Mesenchymal stem cell (in vitro differentiated cells and primary cell): ENCODE measurements at regions not wholly inside any gene's neighbourhood (a gene's known extent, or its start where the extent isn't known, plus 50 kb on each side); places are given as distances from the start of the nearest gene placed in this dataset.

Experiments
- DNase-seq: peaks from one replicate; pipeline ENCODE4 v3.0.0-alpha.2; 2013
- H2AFZ ChIP-seq: one replicate; pipeline ENCODE4 v1.6.1; 2013; ENCODE audit warnings: low read depth, mild to moderate bottlenecking, control low read depth, inconsistent platforms, low read length, moderate library complexity
- H2AK5ac ChIP-seq: 2 replicates; pipeline ENCODE4 v1.6.1; 2013; ENCODE audit warnings: low read length, moderate library complexity, mild to moderate bottlenecking, inconsistent platforms; ENCODE audit not compliant: severe bottlenecking
- H2BK120ac ChIP-seq: one replicate; pipeline ENCODE4 v1.6.1; 2013; ENCODE audit warnings: low read depth, mild to moderate bottlenecking, inconsistent platforms, low read length, moderate library complexity
- H2BK12ac ChIP-seq, 2 experiments: one replicate each; pipeline ENCODE4 v1.6.1; 2013; ENCODE audit warnings: inconsistent platforms in 2 of 2, low read length in 2 of 2, mild to moderate bottlenecking in 2 of 2, moderate library complexity in 2 of 2, control low read depth in 1 of 2
- H2BK15ac ChIP-seq: one replicate; pipeline ENCODE4 v1.6.1; 2013; ENCODE audit warnings: mild to moderate bottlenecking, low read depth, inconsistent platforms; ENCODE audit not compliant: poor library complexity, severe bottlenecking
- H2BK5ac ChIP-seq: 2 replicates; pipeline ENCODE4 v1.6.1; 2013; ENCODE audit warnings: low read depth, mild to moderate bottlenecking, low read length, control low read depth, inconsistent platforms; ENCODE audit not compliant: poor library complexity, severe bottlenecking
- H3K14ac ChIP-seq, 2 experiments: one replicate each; pipeline ENCODE4 v1.6.1; 2013; ENCODE audit warnings: inconsistent platforms in 2 of 2, low read length in 2 of 2, control low read depth in 1 of 2, mild to moderate bottlenecking in 1 of 2, moderate library complexity in 1 of 2
- H3K18ac ChIP-seq, 2 experiments: one replicate each; pipeline ENCODE4 v1.6.1; 2013; ENCODE audit warnings: inconsistent platforms in 2 of 2, low read length in 2 of 2, control low read depth in 1 of 2, low read depth in 1 of 2, mild to moderate bottlenecking in 1 of 2
- H3K23ac ChIP-seq, 2 experiments: one replicate each; pipeline ENCODE4 v1.6.1; 2013; ENCODE audit warnings: inconsistent platforms in 2 of 2, low read length in 2 of 2, mild to moderate bottlenecking in 2 of 2, moderate library complexity in 2 of 2, control low read depth in 1 of 2
- H3K27ac ChIP-seq: 2 replicates; pipeline ENCODE4 v1.5.1; 2013; ENCODE audit warnings: mild to moderate bottlenecking, moderate library complexity, low read length, control low read depth, inconsistent platforms; ENCODE audit not compliant: poor library complexity, severe bottlenecking
- H3K27me3 ChIP-seq, 2 experiments: 2 replicates each; pipeline versions ENCODE4 v1.6.1 to v1.7.0; 2013; ENCODE audit warnings: low read length in 2 of 2, mild to moderate bottlenecking in 2 of 2, moderate library complexity in 2 of 2, control low read depth in 1 of 2, inconsistent platforms in 1 of 2; ENCODE audit not compliant: control insufficient read depth in 1 of 2, insufficient read depth in 1 of 2
- H3K36me3 ChIP-seq, 2 experiments: 2 replicates each; pipeline versions ENCODE4 v1.6.1 to v1.7.0; 2013; ENCODE audit warnings: low read length in 2 of 2, control low read depth in 1 of 2, inconsistent platforms in 1 of 2, low read depth in 1 of 2, mild to moderate bottlenecking in 1 of 2; ENCODE audit not compliant: insufficient read depth in 2 of 2, control insufficient read depth in 1 of 2
- H3K4ac ChIP-seq, 2 experiments: one replicate each; pipeline ENCODE4 v1.6.1; 2013; ENCODE audit warnings: inconsistent platforms in 2 of 2, low read length in 2 of 2, mild to moderate bottlenecking in 2 of 2, moderate library complexity in 2 of 2, control low read depth in 1 of 2, low read depth in 1 of 2
- H3K4me1 ChIP-seq: 2 replicates; pipeline ENCODE4 v1.6.1; 2013; ENCODE audit warnings: low read depth, low read length, control low read depth; ENCODE audit not compliant: control insufficient read depth, insufficient read depth
- H3K4me2 ChIP-seq: 2 replicates; pipeline ENCODE4 v1.6.1; 2013; ENCODE audit warnings: low read length, mild to moderate bottlenecking, inconsistent platforms; ENCODE audit not compliant: poor library complexity, severe bottlenecking
- H3K4me3 ChIP-seq, 2 experiments: 2 replicates each; pipeline versions ENCODE4 v1.5.1 to v1.7.0; 2013; ENCODE audit warnings: low read length in 2 of 2, mild to moderate bottlenecking in 2 of 2, control low read depth in 1 of 2, low read depth in 1 of 2; ENCODE audit not compliant: insufficient read depth in 1 of 2
- H3K79me1 ChIP-seq: replicated peaks from 2 replicates; pipeline ENCODE4 v1.6.1; 2013; ENCODE audit warnings: mild to moderate bottlenecking, control low read depth, low read length, inconsistent platforms; ENCODE audit not compliant: poor library complexity, severe bottlenecking
- H3K9ac ChIP-seq: 2 replicates; pipeline ENCODE4 v1.7.0; 2013; ENCODE audit warnings: mild to moderate bottlenecking, low read length, moderate library complexity
- H3K9me3 ChIP-seq: 2 replicates; pipeline ENCODE4 v1.7.0; 2013; ENCODE audit warnings: mild to moderate bottlenecking, low read length; ENCODE audit not compliant: control insufficient read depth
- H4K8ac ChIP-seq: one replicate; pipeline ENCODE4 v1.6.1; 2013; ENCODE audit warnings: inconsistent platforms, mild to moderate bottlenecking, low read length, moderate library complexity
- H4K91ac ChIP-seq: one replicate; pipeline ENCODE4 v1.6.1; 2013; ENCODE audit warnings: mild to moderate bottlenecking, low read length, inconsistent platforms
- WGBS: methylation state at CpG from one replicate; pipeline ENCODE4 v1.1.7; 2013; ENCODE audit warnings: mixed read lengths; 5-methylcytosine and 5-hydroxymethylcytosine counted together

DNA sequence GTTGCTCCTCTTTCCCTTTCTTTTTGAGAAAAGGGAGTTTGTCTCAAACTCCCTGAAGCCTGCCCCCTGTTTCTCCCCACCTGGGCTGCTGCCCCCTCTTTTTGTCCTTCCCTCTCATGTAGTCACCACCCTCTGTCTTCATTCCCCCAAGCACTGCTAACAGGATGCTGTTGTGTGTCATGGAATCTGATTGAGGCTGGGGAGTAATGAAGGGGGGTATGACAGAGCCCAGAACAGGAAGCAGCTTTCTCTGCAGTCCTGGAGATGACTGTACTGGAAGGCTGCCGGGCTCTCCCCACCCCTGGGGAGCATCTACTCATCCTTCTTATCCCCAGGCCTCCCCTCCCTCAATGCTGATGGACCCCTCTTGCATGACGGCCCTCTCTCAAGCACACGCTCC, 181.6 kb downstream of the ABHD5 start:
- peak overlapping the region; percentile 40 to 73 for H3K18ac ChIP-seq
- peak overlapping the region; percentile 78 for H3K9ac ChIP-seq
- H3K4me1 ChIP-seq: peaks cover 27% of the 10 kb centered on the region
- no peaks in the 10 kb centered on the region for H3K9me3 ChIP-seq
- H3K27me3 ChIP-seq: no peaks in the 10 kb centered on the region
- H3K36me3 ChIP-seq: no peaks in the 10 kb centered on the region
- no peak overlapping the region for H2BK5ac ChIP-seq
- 12% methylated on average over 3 of the region's 3 CpGs for WGBS
- H3K4me3 ChIP-seq: peak overlapping the region in 1 of 2 experiments; percentile 47
- H3K4me2 ChIP-seq: no peak overlapping the region
- no peak overlapping the region for H2BK15ac ChIP-seq
- peak overlapping the region; percentile 29 for H2AK5ac ChIP-seq
- H2AFZ ChIP-seq: peak overlapping the region; percentile 29
- H3K4ac ChIP-seq: no peak overlapping the region
- H3K27ac ChIP-seq: peak overlapping the region; percentile 75
- H4K91ac ChIP-seq: peak overlapping the region; percentile 83
- H3K79me1 ChIP-seq: no peaks in the 10 kb centered on the region
- no peak overlapping the region for H3K23ac ChIP-seq
- H2BK120ac ChIP-seq: peak overlapping the region; percentile 11
- H3K14ac ChIP-seq: no peak overlapping the region
- peak; percentile 84 for DNase-seq
- peak overlapping the region; percentile 7 for H2BK12ac ChIP-seq
- peak overlapping the region; percentile 86 for H4K8ac ChIP-seq

DNA sequence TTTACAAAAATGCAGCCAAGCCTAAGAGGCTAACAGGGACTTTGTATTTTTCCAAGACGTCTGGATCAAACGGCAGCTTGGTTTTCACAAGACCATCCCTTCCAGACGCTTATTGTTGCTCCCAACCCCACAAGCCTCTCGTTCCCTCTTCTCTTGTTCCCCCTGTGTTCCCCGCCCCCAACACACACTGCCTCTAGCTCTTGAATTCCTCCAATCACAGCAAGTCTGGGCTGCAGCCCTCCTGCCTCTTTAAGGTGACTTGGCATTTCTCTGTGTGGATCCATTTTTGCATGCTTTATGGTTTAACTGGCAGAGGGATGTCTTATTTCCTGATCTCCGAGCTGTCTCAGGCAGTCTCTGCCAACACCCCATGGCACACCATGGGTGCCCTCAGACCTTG, 182.2 kb downstream of the ABHD5 start:
- H3K14ac ChIP-seq: no peak overlapping the region
- no peak overlapping the region for H3K23ac ChIP-seq
- H4K8ac ChIP-seq: no peak overlapping the region
- no peaks in the 10 kb centered on the region for H3K9me3 ChIP-seq
- no peak overlapping the region for H3K4me3 ChIP-seq
- peak overlapping the region in 1 of 2 experiments; percentile 61 for H3K4ac ChIP-seq
- H3K18ac ChIP-seq: peak overlapping the region in 1 of 2 experiments; percentile 73
- H4K91ac ChIP-seq: no peak overlapping the region
- H3K9ac ChIP-seq: peak overlapping the region; percentile 78
- peak overlapping the region in 1 of 2 experiments; percentile 59 for H2BK12ac ChIP-seq
- H3K4me2 ChIP-seq: no peak overlapping the region
- H2AFZ ChIP-seq: peak overlapping the region; percentile 79
- 34% methylated on average over 6 of the region's 6 CpGs for WGBS
- peaks cover 23% of the 10 kb centered on the region for H3K4me1 ChIP-seq
- peak; percentile 44 for DNase-seq
- no peak overlapping the region for H2AK5ac ChIP-seq
- no peaks in the 10 kb centered on the region for H3K27me3 ChIP-seq
- H2BK15ac ChIP-seq: no peak overlapping the region
- H2BK120ac ChIP-seq: no peak overlapping the region
- H2BK5ac ChIP-seq: no peak overlapping the region
- H3K79me1 ChIP-seq: no peaks in the 10 kb centered on the region
- peak overlapping the region; percentile 75 for H3K27ac ChIP-seq
- H3K36me3 ChIP-seq: no peaks in the 10 kb centered on the region

DNA sequence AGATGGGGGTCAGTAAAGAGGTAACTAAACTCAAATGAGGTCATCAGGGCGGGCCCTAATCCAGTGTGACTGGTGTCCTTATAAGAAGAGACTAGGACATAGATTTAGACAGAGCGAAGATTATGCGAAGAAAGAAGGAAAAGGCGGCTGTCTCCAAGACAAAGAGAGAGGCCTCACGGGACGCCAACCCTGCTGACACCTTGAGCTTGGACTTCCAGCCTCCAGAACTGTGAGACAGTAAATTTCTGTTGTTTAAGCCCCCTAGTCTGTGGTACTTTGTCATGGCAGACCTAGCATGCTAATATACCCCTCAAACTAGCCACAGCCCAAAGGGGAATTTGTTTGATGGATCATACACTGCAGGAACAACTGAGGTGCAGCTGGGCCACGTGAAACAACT, 183.0 kb downstream of the ABHD5 start:
- no peak overlapping the region for H3K27ac ChIP-seq
- peak overlapping the region; percentile 78 for H3K9ac ChIP-seq
- peak overlapping the region; percentile 77 for H2BK120ac ChIP-seq
- no peak overlapping the region for H2AFZ ChIP-seq
- H2BK5ac ChIP-seq: no peak overlapping the region
- no peak overlapping the region for H3K18ac ChIP-seq
- H3K4me2 ChIP-seq: no peak overlapping the region
- no peak overlapping the region for H3K23ac ChIP-seq
- no peak overlapping the region for H3K4me3 ChIP-seq
- no peak overlapping the region for H2BK15ac ChIP-seq
- no peaks in the 10 kb centered on the region for H3K9me3 ChIP-seq
- no peak for DNase-seq
- no peak overlapping the region for H4K91ac ChIP-seq
- peaks cover 23% of the 10 kb centered on the region for H3K4me1 ChIP-seq
- H3K36me3 ChIP-seq: no peaks in the 10 kb centered on the region
- H3K79me1 ChIP-seq: no peaks in the 10 kb centered on the region
- H4K8ac ChIP-seq: no peak overlapping the region
- peak overlapping the region in 1 of 2 experiments; percentile 63 for H2BK12ac ChIP-seq
- WGBS: 97% methylated on average over 7 of the region's 7 CpGs
- H3K14ac ChIP-seq: no peak overlapping the region
- H3K4ac ChIP-seq: no peak overlapping the region
- H3K27me3 ChIP-seq: no peaks in the 10 kb centered on the region
- peak overlapping the region; percentile 76 for H2AK5ac ChIP-seq

DNA sequence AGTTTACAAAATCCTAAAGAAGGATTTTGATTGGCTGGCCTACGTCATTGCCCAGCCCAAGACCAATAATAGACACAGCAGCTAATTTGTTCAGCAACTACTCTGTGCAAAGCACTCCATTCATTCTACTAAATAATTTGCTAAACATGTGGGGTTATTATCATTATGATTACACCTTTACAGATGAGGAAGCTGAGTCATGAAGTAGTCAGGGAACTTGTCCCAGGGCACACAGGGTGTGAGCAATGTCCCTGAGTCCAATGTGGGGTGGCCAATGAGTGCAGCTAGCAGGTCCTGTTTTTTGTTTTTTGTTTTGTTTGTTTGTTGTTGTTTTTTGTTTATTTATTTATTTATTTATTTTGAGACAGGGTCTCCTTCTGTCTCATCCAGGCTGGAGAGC, 183.6 kb downstream of the ABHD5 start:
- Histone ChIP-seq H2BK15ac (no peak overlapping the region), H2BK5ac (no peak overlapping the region), H3K9ac (no peak overlapping the region), H3K4me2 (no peak overlapping the region), H3K4me1 (peaks cover 22% of the 10 kb centered on the region), H2BK12ac (no peak overlapping the region), H4K8ac (no peak overlapping the region), H3K4me3 (no peak overlapping the region), H3K4ac (no peak overlapping the region), H2AK5ac (peak overlapping the region; percentile 76), H3K36me3 (no peaks in the 10 kb centered on the region), H3K27me3 (no peaks in the 10 kb centered on the region), H2BK120ac (no peak overlapping the region), H4K91ac (peak overlapping the region; percentile 5), H3K23ac (no peak overlapping the region), H3K18ac (no peak overlapping the region), H3K14ac (no peak overlapping the region), H2AFZ (no peak overlapping the region), H3K79me1 (no peaks in the 10 kb centered on the region), H3K27ac (no peak overlapping the region), H3K9me3 (no peaks in the 10 kb centered on the region)
- DNase-seq: no peak
- 100% methylated on average over 1 of the region's 1 CpG for WGBS
